ENCODE measurements at regions not wholly inside any gene's neighbourhood (a gene's known extent, or its start where the extent isn't known, plus 50 kb on each side); places are given as distances from the start of the nearest gene placed in this dataset.
"Not testable (repeated sequence)": the region's sequence is repeated elsewhere in the genome, so short reads cannot be mapped to it uniquely, and the experiment has no call there.

DNA sequence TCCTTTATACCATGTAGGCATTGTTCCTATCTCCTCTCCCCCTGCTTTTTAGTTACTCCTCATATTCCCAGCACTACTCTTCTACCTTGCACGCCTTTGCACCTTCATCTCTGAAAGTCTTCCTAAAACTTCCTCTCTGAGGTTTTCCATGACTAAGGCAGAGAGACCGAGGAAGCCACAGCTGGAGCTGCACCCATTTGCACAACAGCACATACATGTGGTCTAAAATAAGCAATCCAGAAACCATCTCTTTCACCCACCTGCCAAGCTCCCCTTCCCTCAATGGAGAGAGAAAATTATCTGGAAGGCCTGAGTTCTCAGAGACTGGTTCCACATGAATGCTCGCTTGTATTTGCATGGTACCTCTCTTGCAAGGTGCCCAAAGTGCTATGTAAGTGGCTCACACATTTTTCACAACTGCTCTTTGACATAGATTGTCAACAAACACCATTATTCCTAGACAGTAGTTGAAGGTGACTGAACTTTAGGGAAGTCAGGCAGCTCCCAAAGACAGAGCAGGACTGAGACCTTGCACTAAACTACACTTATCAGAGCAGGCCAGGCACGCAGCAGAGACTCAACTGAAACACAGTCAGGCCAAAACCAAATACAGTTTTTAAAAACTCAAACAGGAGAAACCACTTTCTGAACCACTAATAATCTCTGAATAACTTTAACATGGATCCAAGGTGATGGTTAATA lies 313.2 kb downstream of the TFAP2A start:
- peak; percentile 35 for DNase-seq

DNA sequence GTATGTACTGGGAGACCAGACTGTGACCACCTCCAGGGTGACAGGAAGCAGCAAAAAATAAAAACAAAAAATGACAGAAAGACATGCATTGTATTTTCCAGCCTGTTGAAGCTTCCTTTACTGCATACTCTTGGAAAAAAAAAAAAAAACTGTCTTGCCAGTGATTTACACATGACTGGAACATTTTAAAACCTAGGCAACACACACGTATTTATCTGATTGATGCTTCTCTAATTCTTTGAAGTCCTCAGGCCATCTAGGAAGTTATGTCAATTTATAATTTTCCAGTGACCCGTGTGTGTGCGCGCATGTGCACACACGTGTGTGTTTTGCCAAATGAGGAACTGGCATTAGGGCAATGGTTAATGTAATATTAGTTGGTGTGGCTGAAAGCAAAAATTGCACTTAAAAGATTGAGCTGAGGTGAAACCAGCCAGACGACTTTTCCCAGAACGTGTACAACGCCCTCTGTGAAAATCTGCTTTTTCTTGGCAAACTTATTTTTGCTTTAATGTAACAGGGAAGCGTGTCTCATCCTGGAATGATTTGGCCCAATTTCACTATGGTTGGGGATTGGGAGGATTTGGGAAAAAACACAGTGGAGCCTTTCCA lies 315.2 kb downstream of the TFAP2A start:
- peak; percentile 66 for DNase-seq

GRCh38 chr6:10098756-10099528 lies 315.9 kb downstream of the TFAP2A start:
- peak; percentile 90 for DNase-seq

DNA sequence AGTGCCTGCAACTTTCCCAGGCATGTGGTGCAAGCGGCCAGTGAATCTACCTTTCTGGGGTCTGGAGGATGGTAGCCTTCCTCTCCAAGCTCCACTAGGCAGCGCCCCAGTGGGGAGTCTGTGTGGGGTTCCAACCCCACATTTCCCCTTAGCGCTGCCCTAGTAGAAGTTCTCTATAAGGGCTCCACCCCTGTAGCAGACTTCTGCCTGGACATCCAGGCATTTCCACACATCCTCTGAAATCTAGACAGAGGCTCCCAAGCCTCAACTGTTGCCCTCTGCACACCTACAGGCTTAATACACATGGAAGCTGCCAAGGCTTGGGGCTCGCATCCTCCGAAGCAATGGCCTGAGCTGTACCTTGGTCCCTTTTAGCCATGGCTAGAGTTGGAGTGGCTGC lies 321.6 kb downstream of the TFAP2A start:
- no peak for DNase-seq

GRCh38 chr6:10084111-10084986 lies 330.5 kb downstream of the TFAP2A start:
- peak; percentile 98 for DNase-seq

DNA sequence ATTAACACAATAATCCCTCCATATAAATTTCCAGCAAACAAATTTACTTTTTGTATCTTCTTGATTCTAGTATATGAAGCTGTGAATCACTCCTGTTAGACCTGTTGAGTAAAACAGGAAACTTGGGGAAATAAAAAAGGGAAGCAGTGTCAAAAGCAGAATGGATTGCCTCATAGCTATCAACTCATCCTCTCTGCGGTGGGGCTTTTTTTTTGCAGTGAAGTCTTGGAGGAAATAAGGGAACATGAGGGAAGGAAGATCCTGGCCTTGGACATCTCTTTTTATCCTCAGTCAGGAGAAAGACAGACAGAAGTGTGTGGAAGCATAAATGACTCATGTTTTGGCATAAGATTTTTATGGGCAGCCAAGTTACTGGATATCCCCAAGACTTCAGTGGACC lies 332.5 kb downstream of the TFAP2A start:
- DNase-seq, result no peak

DNA sequence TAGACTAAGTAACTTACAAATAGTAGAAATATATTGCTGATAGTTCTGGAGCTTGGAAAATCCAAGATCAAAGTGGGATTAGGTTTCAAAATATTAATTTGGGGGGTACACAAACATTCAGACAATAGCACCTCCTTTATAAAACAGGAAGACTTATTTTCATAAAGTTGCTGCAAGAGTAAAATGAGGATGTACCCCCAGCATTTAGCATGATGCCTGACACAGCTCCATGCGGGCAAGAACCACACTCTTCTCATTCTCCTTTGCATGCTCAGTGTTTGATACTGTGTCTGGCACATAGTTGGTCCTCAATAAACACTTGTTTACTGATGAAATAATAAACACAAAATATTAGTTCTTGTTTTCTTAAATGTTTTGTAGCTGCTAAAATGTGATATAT lies 332.9 kb downstream of the TFAP2A start:
- no peak for DNase-seq

DNA sequence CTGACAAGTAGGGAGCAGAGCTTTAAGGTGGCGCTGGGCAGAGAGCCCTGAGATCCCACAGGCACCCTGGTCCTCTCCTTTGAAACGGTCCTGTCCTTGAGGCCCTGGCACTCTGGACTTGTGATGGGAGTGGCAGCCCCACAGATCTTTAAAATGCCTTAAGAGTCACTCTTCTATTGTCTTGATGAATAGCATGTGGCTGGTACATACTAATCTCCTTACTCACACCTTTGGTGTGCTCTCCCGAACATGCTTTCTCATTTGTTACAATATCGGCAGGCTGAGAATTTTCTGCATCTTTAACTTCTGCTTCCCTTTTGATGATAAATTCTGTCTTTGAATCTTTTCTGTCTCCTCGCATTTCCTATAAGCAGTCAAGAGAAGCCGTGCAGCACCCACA lies 333.8 kb downstream of the TFAP2A start:
- no peak for DNase-seq

- no peak for DNase-seq
These were observed 334.3 kb downstream of the TFAP2A start for GRCh38 chr6:10080561-10080960.

- no peak for DNase-seq
These were observed 336.3 kb downstream of the TFAP2A start for GRCh38 chr6:10078581-10078980.

DNA sequence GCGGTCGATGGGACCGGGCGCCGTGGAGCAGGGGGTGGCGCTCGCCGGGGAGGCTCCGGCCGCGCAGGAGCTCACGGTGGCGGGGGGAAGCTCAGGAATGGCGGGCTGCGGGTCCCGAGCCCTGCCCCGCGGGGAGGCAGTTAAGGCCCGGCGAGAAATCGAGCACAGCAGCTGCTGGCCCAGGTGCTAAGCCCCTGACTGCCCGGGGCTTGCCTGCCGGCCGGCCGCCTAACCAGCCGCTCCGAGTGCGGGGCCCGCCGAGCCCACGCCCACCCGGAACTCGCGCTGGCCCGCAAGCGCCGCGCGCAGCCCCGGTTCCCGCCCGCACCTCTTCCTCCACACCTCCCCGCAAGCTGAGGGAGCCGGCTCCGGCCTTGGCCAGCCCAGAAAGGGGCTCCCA lies 340.1 kb downstream of the TFAP2A start:
- not testable (repeated sequence) for DNase-seq

- DNase-seq, result no peak
These were observed 341.5 kb downstream of the TFAP2A start for GRCh38 chr6:10073341-10073740.

DNA sequence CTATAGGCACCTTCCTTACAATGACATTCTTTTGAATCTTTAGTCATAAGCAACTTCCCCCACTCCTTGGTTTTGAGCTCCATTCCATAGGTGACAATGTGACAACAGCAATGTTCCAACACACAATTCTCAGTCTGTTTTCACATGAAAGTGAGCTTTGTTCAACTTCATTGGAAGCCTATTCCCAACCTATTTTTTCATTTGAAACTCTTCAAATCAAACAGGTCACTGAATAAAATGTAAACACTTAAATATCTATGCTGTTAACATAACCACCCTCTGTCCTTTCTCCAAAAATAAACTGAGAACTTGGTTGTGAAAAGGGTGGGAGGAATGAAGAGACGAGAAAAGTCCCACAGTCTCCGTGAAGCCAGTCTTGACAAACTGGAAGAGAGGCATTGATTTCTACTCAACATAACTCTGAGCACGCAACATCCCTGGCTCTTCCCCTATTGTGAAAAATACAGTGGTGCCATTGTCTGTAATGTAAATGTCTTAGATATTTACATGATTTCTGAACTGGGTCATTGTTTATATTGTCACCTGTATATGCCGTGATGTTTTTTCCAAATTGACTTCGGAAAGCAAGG lies 343.1 kb downstream of the TFAP2A start:
- DNase-seq, result no peak

DNA sequence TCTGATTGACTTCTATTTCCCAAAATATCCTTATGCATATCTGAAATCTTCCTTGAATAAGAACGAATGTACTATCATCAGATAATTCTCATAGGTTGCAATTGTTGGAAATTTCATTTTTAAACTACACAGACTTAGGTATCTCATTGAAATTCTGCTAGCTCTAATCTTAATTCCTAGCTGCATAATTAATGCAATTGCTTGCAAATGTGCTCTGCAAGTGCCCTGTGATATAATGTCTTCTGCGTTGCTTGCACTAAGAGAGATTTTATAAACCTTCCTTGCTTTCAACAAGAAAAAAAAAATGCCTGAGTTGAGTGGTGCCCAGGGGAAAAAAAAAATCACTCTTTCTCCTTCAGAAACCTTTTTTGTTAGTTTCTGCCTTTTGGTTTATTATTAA lies 354.9 kb downstream of the TFAP2A start:
- DNase-seq, result no peak

- DNase-seq, result no peak
These were observed 360.2 kb downstream of the TFAP2A start for GRCh38 chr6:10054672-10055071.

GRCh38 chr6:10051283-10051682 lies 363.6 kb downstream of the TFAP2A start:
- no peak for DNase-seq

GRCh38 chr6:10048370-10049297 lies 366.2 kb downstream of the TFAP2A start:
- DNase-seq, result no peak

DNA sequence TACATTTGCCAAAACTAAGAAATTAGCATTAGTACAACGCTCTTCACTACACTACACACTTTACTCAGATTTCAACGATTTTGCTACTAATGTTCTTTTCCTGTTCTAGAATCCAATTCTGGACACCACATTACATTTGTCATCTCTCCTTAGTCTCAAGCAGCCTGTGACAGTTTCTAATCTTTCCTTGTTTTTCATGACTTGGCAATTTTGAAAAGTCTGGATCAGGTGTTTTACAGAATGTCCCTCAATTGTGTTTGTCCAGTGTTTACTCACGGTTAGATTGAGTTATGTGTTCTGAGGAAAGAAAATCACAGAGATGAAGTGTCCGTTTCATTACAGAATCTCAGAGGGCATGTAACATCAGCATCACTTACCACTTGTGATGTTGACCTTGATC lies 372.6 kb downstream of the TFAP2A start:
- no peak for DNase-seq

DNA sequence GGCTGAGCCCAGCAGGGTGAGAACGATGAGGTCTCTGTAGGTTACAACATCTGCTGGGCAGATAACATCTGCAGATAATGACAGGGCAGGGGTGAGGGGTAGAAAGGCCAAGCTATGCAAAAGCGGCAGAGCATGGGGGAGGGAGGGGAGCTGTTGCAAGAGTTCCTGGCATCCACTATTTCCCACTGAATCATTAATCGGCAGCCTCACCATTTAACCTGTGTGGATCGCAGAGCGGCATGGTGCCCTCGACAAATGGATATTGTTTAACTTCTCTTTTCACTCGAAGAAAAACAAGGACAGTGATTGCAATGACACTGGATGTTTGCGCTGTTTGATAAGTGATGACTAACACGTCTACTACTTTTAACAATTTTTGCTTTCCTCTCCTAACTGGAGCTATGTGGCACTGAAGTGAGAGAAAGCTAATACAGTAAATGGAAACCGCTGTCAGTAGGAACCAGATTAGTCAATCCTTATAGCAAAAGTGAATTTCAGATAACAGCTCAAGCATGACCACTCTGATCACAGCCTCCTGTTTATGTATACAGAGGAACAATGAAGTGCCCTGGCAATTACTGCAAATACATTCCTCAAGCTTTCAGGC lies 381.5 kb downstream of the TFAP2A start:
- DNase-seq, result peak; percentile 92

- no peak for DNase-seq
These were observed 383.3 kb downstream of the TFAP2A start for GRCh38 chr6:10031617-10032016.

GRCh38 chr6:10030942-10031537 lies 383.8 kb downstream of the TFAP2A start:
- peak; percentile 73 for DNase-seq

All from NCI-H69 (cell line).